ENCODE measurements at regions not wholly inside any gene's neighbourhood (a gene's known extent, or its start where the extent isn't known, plus 50 kb on each side); places are given as distances from the start of the nearest gene placed in this dataset.

GRCh38 chr12:131260954-131261353, 307.2 kb downstream of the ADGRD1 start:
- no CpG with 5 or more reads among the region's 6 CpGs for WGBS, 2 experiments (ENCODE audit: extremely low coverage in 2 of 2, insufficient read length in 1 of 2)
- Histone ChIP-seq H3K79me1 (ENCODE audit: low read depth in 1 of 2, low read length in 2 of 2) (no peaks in the 10 kb centered on the region), H2BK120ac (ENCODE audit: low read depth, low read length) (no peak overlapping the region), H3K4me2 (ENCODE audit: low read depth, low read length) (no peak overlapping the region), H3K23ac (ENCODE audit: low read depth, low read length) (no peak overlapping the region), H3K9ac (ENCODE audit: low read depth, low read length) (no peak overlapping the region), H3K9me1 (ENCODE audit: insufficient read depth, low read length) (no peaks in the 10 kb centered on the region), H2AK9ac (replicated peaks; ENCODE audit: low read depth, low read length, poor library complexity) (no peak overlapping the region), H2AK5ac (ENCODE audit: low read depth, low read length) (no peak overlapping the region), H3K27ac (ENCODE audit: insufficient read depth, low read length) (no peak overlapping the region), H3K18ac (ENCODE audit: low read depth, low read length) (no peak overlapping the region), H3K27me3 (ENCODE audit: control insufficient read depth, insufficient read depth, low read length) (no peaks in the 10 kb centered on the region), H3K4ac (ENCODE audit: low read depth, low read length) (no peak overlapping the region), H2BK20ac (ENCODE audit: low read depth, low read length) (no peak overlapping the region), H3K4me3 (ENCODE audit: insufficient read depth, low read depth, low read length) (no peak overlapping the region), H3K56ac (ENCODE audit: extremely low read depth, insufficient read depth, low read length) (no peak overlapping the region), H3K36me3 (ENCODE audit: control insufficient read depth, insufficient read depth, low read length) (no peaks in the 10 kb centered on the region), H2AFZ (replicated peaks; ENCODE audit: low read length, poor library complexity) (no peak overlapping the region), H4K8ac (ENCODE audit: low read depth in 2 of 2, low read length in 2 of 2) (no peak overlapping the region), H2BK15ac (ENCODE audit: low read depth, low read length) (no peak overlapping the region), H2BK5ac (ENCODE audit: low read depth, low read length, poor library complexity, severe bottlenecking) (no peak overlapping the region), H4K91ac (ENCODE audit: insufficient read depth, low read depth, low read length) (no peak overlapping the region), H3K9me3 (ENCODE audit: control insufficient read depth, insufficient read depth, low read length) (peaks cover 46% of the 10 kb centered on the region), H4K20me1 (ENCODE audit: insufficient read depth, low read length) (no peaks in the 10 kb centered on the region), H4K5ac (ENCODE audit: low read depth, low read length) (no peak overlapping the region), H3K14ac (replicated peaks; ENCODE audit: low read depth, low read length) (no peak overlapping the region), H3K4me1 (ENCODE audit: control insufficient read depth, insufficient read depth, low read length) (no peaks in the 10 kb centered on the region)
- CTCF ChIA-PET, result no interaction called here
- in situ Hi-C loops (cut with MboI; ENCODE audit: low sequenced_read_pairs) (no loop called here), dilution Hi-C loops (cut with HindIII; ENCODE audit: low sequenced_read_pairs, unreplicated experiment) (no loop called here), intact Hi-C loops (cut with micrococcal nuclease) (no loop called here)
- POLR2A ChIA-PET (ENCODE audit: unreplicated experiment), result no interaction called here
- DNase-seq (no peak), ATAC-seq (ENCODE audit: low read depth) (no peak)
- TF ChIP-seq ELK1 (IDR thresholded peaks at IDR 0.05; ENCODE audit: borderline replicate concordance, low read depth, low read length) (no peak), MXI1 (IDR thresholded peaks at IDR 0.05; ENCODE audit: borderline replicate concordance, low read depth, low read length) (no peak), CHD1 (IDR thresholded peaks at IDR 0.05; ENCODE audit: low read depth, low read length) (no peak), RCOR1 (IDR thresholded peaks at IDR 0.05; ENCODE audit: insufficient replicate concordance, low read length) (no peak), SMC3 (IDR thresholded peaks at IDR 0.05; ENCODE audit: low read depth, low read length) (no peak), RFX5 (IDR thresholded peaks at IDR 0.05; ENCODE audit: low read depth, low read length) (no peak), MAFK (IDR thresholded peaks at IDR 0.05; ENCODE audit: low read depth, low read length) (no peak)
- no TSS peak for BruUV-seq (replicated peaks)

Data from IMR-90 (cell line).